ENCODE measurements at regions not wholly inside any gene's neighbourhood (a gene's known extent, or its start where the extent isn't known, plus 50 kb on each side); places are given as distances from the start of the nearest gene placed in this dataset.
"Not testable (repeated sequence)": the region's sequence is repeated elsewhere in the genome, so short reads cannot be mapped to it uniquely, and the experiment has no call there.

GRCh38 chr12:92403210-92404175, 257.8 kb upstream of the BTG1 start:
- DNase-seq (peak; percentile 75), ATAC-seq (replicated peaks) (peak; percentile 83 to 91)
- Mint-ChIP-seq H3K4me1 (peaks cover 61 to 94% of the 10 kb centered on the region in 2 donors), H3K9me3 (peaks cover under 1 to 4% of the 10 kb centered on the region in 2 donors), H3K27me3 (no peaks in the 10 kb centered on the region), H3K4me3 (peak overlapping the region; percentile 63), H3K27ac (peak overlapping the region; percentile 98), H3K36me3 (peaks cover 2 to 6% of the 10 kb centered on the region in 2 donors)

GRCh38 chr12:92402415-92402814, 256.8 kb upstream of the BTG1 start:
- Mint-ChIP-seq H3K27me3 (no peaks in the 10 kb centered on the region), H3K4me1 (peaks cover 64 to 94% of the 10 kb centered on the region in 2 donors), H3K9me3 (peaks cover 4 to 6% of the 10 kb centered on the region in 2 donors), H3K4me3 (no peak overlapping the region), H3K36me3 (peaks cover 2 to 10% of the 10 kb centered on the region in 2 donors), H3K27ac (peak overlapping the region; percentile 97)
- ATAC-seq (replicated peaks): no peak
- DNase-seq: no peak

GRCh38 chr12:92400006-92400405, 254.4 kb upstream of the BTG1 start:
- Mint-ChIP-seq H3K4me1 (peaks cover 70 to 98% of the 10 kb centered on the region in 2 donors), H3K36me3 (peaks cover 4 to 10% of the 10 kb centered on the region in 2 donors), H3K9me3 (peaks cover 6% of the 10 kb centered on the region in 2 donors), H3K27ac (peak overlapping the region; percentile 97), H3K27me3 (no peaks in the 10 kb centered on the region), H3K4me3 (peak overlapping the region; percentile 2 to 17)
- peak; percentile 30 to 36 for ATAC-seq (replicated peaks)
- peak; percentile 36 for DNase-seq

GRCh38 chr12:92398565-92399309, 253.1 kb upstream of the BTG1 start:
- H3K4me3 Mint-ChIP-seq: peak overlapping the region in 1 of 2 donors; percentile 30
- peak overlapping the region; percentile 97 for H3K27ac Mint-ChIP-seq
- no peaks in the 10 kb centered on the region for H3K27me3 Mint-ChIP-seq
- H3K4me1 Mint-ChIP-seq: peaks cover 67 to 88% of the 10 kb centered on the region in 2 donors
- H3K36me3 Mint-ChIP-seq: peaks cover 10 to 19% of the 10 kb centered on the region in 2 donors
- peaks cover 7 to 8% of the 10 kb centered on the region in 2 donors for H3K9me3 Mint-ChIP-seq
- no peak for ATAC-seq (replicated peaks)
- DNase-seq: no peak

- ATAC-seq (replicated peaks) (peak; percentile 49 to 62), DNase-seq (no peak)
- Mint-ChIP-seq H3K4me3 (no peak overlapping the region), H3K9me3 (peaks cover 16 to 20% of the 10 kb centered on the region in 2 donors), H3K4me1 (peaks cover 57 to 79% of the 10 kb centered on the region in 2 donors), H3K27ac (peak overlapping the region; percentile 88), H3K36me3 (peaks cover 22 to 32% of the 10 kb centered on the region in 2 donors), H3K27me3 (no peaks in the 10 kb centered on the region)
Measured at GRCh38 chr12:92396647-92397252, 251.1 kb upstream of the BTG1 start.

- H3K27me3 Mint-ChIP-seq: no peaks in the 10 kb centered on the region
- peaks cover 54 to 72% of the 10 kb centered on the region in 2 donors for H3K4me1 Mint-ChIP-seq
- DNase-seq (no peak), ATAC-seq (replicated peaks) (no peak)
- H3K36me3 Mint-ChIP-seq: peaks cover 22 to 32% of the 10 kb centered on the region in 2 donors
- peaks cover 16 to 20% of the 10 kb centered on the region in 2 donors for H3K9me3 Mint-ChIP-seq
- H3K4me3 Mint-ChIP-seq: no peak overlapping the region
- peak overlapping the region; percentile 37 for H3K27ac Mint-ChIP-seq
Measured at GRCh38 chr12:92395322-92395721, 249.7 kb upstream of the BTG1 start.

GRCh38 chr12:92394895-92395294, 249.2 kb upstream of the BTG1 start:
- Mint-ChIP-seq H3K4me3 (no peak overlapping the region), H3K27me3 (no peaks in the 10 kb centered on the region), H3K36me3 (peaks cover 22 to 32% of the 10 kb centered on the region in 2 donors), H3K9me3 (peaks cover 16 to 20% of the 10 kb centered on the region in 2 donors), H3K4me1 (peaks cover 50 to 67% of the 10 kb centered on the region in 2 donors), H3K27ac (peak overlapping the region; percentile 37)
- no peak for ATAC-seq (replicated peaks)
- DNase-seq: no peak

- no peaks in the 10 kb centered on the region for H3K27me3 Mint-ChIP-seq
- peaks cover 22 to 32% of the 10 kb centered on the region in 2 donors for H3K36me3 Mint-ChIP-seq
- H3K9me3 Mint-ChIP-seq: peaks cover 16 to 20% of the 10 kb centered on the region in 2 donors
- H3K27ac Mint-ChIP-seq: peak overlapping the region; percentile 75
- no peak overlapping the region for H3K4me3 Mint-ChIP-seq
- ATAC-seq (replicated peaks): no peak
- peaks cover 38 to 57% of the 10 kb centered on the region in 2 donors for H3K4me1 Mint-ChIP-seq
- DNase-seq: no peak
Measured at GRCh38 chr12:92393504-92393903, 247.9 kb upstream of the BTG1 start.

- not testable (repeated sequence) for DNase-seq, H3K27me3 Mint-ChIP-seq
Measured at GRCh38 chr12:92391726-92392125, 246.1 kb upstream of the BTG1 start.

GRCh38 chr12:92389466-92389865, 243.8 kb upstream of the BTG1 start:
- Mint-ChIP-seq H3K27me3 (no peaks in the 10 kb centered on the region), H3K4me3 (no peak overlapping the region), H3K4me1 (peaks cover 21 to 24% of the 10 kb centered on the region in 2 donors), H3K27ac (peak overlapping the region; percentile 9), H3K9me3 (peaks cover 10 to 15% of the 10 kb centered on the region in 2 donors), H3K36me3 (peaks cover 15 to 17% of the 10 kb centered on the region in 2 donors)
- ATAC-seq (replicated peaks) (no peak), DNase-seq (no peak)

More at GRCh38 chr12:92391726-92392125, 246.1 kb upstream of the BTG1 start:
- H3K27ac Mint-ChIP-seq: peak overlapping the region; percentile 75
- H3K9me3 Mint-ChIP-seq: peaks cover 10 to 18% of the 10 kb centered on the region in 2 donors
- not testable (repeated sequence) for H3K4me3 Mint-ChIP-seq; ATAC-seq (replicated peaks)
- peaks cover 29 to 43% of the 10 kb centered on the region in 2 donors for H3K4me1 Mint-ChIP-seq
- peaks cover 18 to 25% of the 10 kb centered on the region in 2 donors for H3K36me3 Mint-ChIP-seq

- no peak for ATAC-seq (replicated peaks)
- H3K27me3 Mint-ChIP-seq: no peaks in the 10 kb centered on the region
- H3K27ac Mint-ChIP-seq: no peak overlapping the region
- no peaks in the 10 kb centered on the region for H3K36me3 Mint-ChIP-seq
- no peak overlapping the region for H3K4me3 Mint-ChIP-seq
- H3K4me1 Mint-ChIP-seq: peaks cover 7% of the 10 kb centered on the region in 2 donors
- no peak for DNase-seq
- H3K9me3 Mint-ChIP-seq: peaks cover 0 to 4% of the 10 kb centered on the region in 2 donors
Measured at GRCh38 chr12:92385296-92385695, 239.7 kb upstream of the BTG1 start.

- Mint-ChIP-seq H3K9me3 (peaks cover 0 to 4% of the 10 kb centered on the region in 2 donors), H3K36me3 (no peaks in the 10 kb centered on the region), H3K27ac (no peak overlapping the region), H3K4me3 (no peak overlapping the region), H3K27me3 (no peaks in the 10 kb centered on the region), H3K4me1 (peaks cover 7% of the 10 kb centered on the region in 2 donors)
- no peak for ATAC-seq (replicated peaks)
- no peak for DNase-seq
Measured at GRCh38 chr12:92384571-92384970, 238.9 kb upstream of the BTG1 start.

GRCh38 chr12:92382383-92382878, 236.8 kb upstream of the BTG1 start:
- peaks cover 0 to 5% of the 10 kb centered on the region in 2 donors for H3K4me1 Mint-ChIP-seq
- H3K4me3 Mint-ChIP-seq: no peak overlapping the region
- no peaks in the 10 kb centered on the region for H3K27me3 Mint-ChIP-seq
- DNase-seq: no peak
- no peaks in the 10 kb centered on the region for H3K36me3 Mint-ChIP-seq
- H3K9me3 Mint-ChIP-seq: peaks cover 0 to 2% of the 10 kb centered on the region in 2 donors
- no peak for ATAC-seq (replicated peaks)
- no peak overlapping the region for H3K27ac Mint-ChIP-seq
